Fibroblast of the aortic adventitia (primary cell): ENCODE measurements at regions not wholly inside any gene's neighbourhood (a gene's known extent, or its start where the extent isn't known, plus 50 kb on each side); places are given as distances from the start of the nearest gene placed in this dataset.

Source experiments
- DNase-seq: peaks from one replicate; pipeline ENCODE4 v3.0.0-alpha.2; 2010; ENCODE audit warnings: low read depth
- H3K4me3 ChIP-seq: 2 replicates; pipeline ENCODE4 v1.5.1; 2011; ENCODE audit warnings: low read depth, mild to moderate bottlenecking, control low read depth, low read length, moderate library complexity
- CTCF ChIP-seq: IDR thresholded peaks from 2 replicates; pipeline ENCODE4 v1.5.1; 2011; ENCODE audit warnings: mild to moderate bottlenecking, low read length, control low read depth, inconsistent platforms; ENCODE audit not compliant: insufficient read depth

GRCh38 chr12:58369576-58369975 is 428.2 kb downstream of the ATP23 start:
- DNase-seq: no peak
- no peak overlapping the region for H3K4me3 ChIP-seq
- no peak for TF ChIP-seq CTCF

- no peak for TF ChIP-seq CTCF
- DNase-seq: no peak
- H3K4me3 ChIP-seq: no peak overlapping the region
Measured at GRCh38 chr12:58372298-58372697, 430.9 kb downstream of the ATP23 start.

- no peak for TF ChIP-seq CTCF
- H3K4me3 ChIP-seq: no peak overlapping the region
- DNase-seq: peak; percentile 87
Measured at GRCh38 chr12:58378028-58378427, 436.7 kb downstream of the ATP23 start.

- TF ChIP-seq CTCF: no peak
- DNase-seq: no peak
- H3K4me3 ChIP-seq: no peak overlapping the region
Measured at GRCh38 chr12:58381546-58381945, 440.2 kb downstream of the ATP23 start.

GRCh38 chr12:58384196-58384595 is 442.8 kb downstream of the ATP23 start:
- no peak for TF ChIP-seq CTCF
- no peak overlapping the region for H3K4me3 ChIP-seq
- DNase-seq: no peak

GRCh38 chr12:58386136-58386535 is 444.8 kb downstream of the ATP23 start:
- DNase-seq: no peak
- no peak overlapping the region for H3K4me3 ChIP-seq
- TF ChIP-seq CTCF: no peak

GRCh38 chr12:58387199-58387598 is 445.8 kb downstream of the ATP23 start:
- no peak for TF ChIP-seq CTCF
- no peak overlapping the region for H3K4me3 ChIP-seq
- DNase-seq: peak; percentile 24
